Mammary epithelial cell (primary cell): ENCODE measurements at regions not wholly inside any gene's neighbourhood (a gene's known extent, or its start where the extent isn't known, plus 50 kb on each side); places are given as distances from the start of the nearest gene placed in this dataset.

ENCODE experiments used
- CTCF ChIP-seq, 2 donors: IDR thresholded peaks in 1 of 2; conservative IDR thresholded peaks in 1 of 2; 2 replicates each; pipeline ENCODE4 v1.5.1; 2011 to 2012; ENCODE audit warnings: inconsistent platforms in 2 of 2, low read length in 2 of 2, mild to moderate bottlenecking in 2 of 2, control low read depth in 1 of 2, low read depth in 1 of 2; ENCODE audit not compliant: insufficient read depth in 1 of 2; ENCODE audit errors: extremely low read depth in 1 of 2
- EZH2 ChIP-seq: IDR thresholded peaks from 2 replicates; pipeline ENCODE4 v1.6.1; 2012; ENCODE audit warnings: low read length, inconsistent platforms, borderline replicate concordance

GRCh38 chr1:143661418-143662101 is 310.2 kb downstream of the FAM72C start:
- TF ChIP-seq CTCF (conservative IDR thresholded peaks at IDR 0.05 in 1 of 2, IDR thresholded peaks at IDR 0.05 in 1 of 2; ENCODE audit: extremely low read depth in 1 of 2, insufficient read depth in 1 of 2, low read depth in 1 of 2, low read length in 2 of 2), result no peak
- TF ChIP-seq EZH2, result no peak
